Body of pancreas (tissue), 4 donors: ENCODE measurements at regions not wholly inside any gene's neighbourhood (a gene's known extent, or its start where the extent isn't known, plus 50 kb on each side); places are given as distances from the start of the nearest gene placed in this dataset.

Experiments used
- ATAC-seq: fragments of 150-250 bp; one replicate; pipeline ENCODE4 v1.9.1; 2016
- DNase-seq, 4 donors: peaks; one replicate each; pipeline ENCODE4 v3.0.0-alpha.2; 2019
- H3K27ac ChIP-seq, 4 donors: fragments of 200-600 bp; sonication (generic); 1 replicate in 3 of 4; 2 replicates in 1 of 4; pipeline versions ENCODE4 v1.5.1 to v1.6.1; 2016 to 2019; ENCODE audit warnings: mild to moderate bottlenecking in 1 of 4, mixed read lengths in 1 of 4, moderate library complexity in 1 of 4
- H3K27me3 ChIP-seq, 2 donors: fragments of 200-600 bp; sonication (generic); one replicate each; pipeline ENCODE4 v1.6.0; 2016; ENCODE audit warnings: mild to moderate bottlenecking in 1 of 2
- H3K36me3 ChIP-seq, 2 donors: fragments of 200-600 bp; sonication (generic); replicated peaks in 1 of 2; 2 replicates each; pipeline ENCODE4 v1.5.1; 2016; ENCODE audit warnings: low read depth in 2 of 2; ENCODE audit not compliant: insufficient read depth in 1 of 2
- H3K4me1 ChIP-seq: fragments of 200-600 bp; sonication (generic); one replicate; pipeline ENCODE4 v1.6.0; 2016
- H3K4me3 ChIP-seq, 2 donors: fragments of 200-600 bp; sonication (generic); 1 replicate in 1 of 2; 2 replicates in 1 of 2; pipeline ENCODE4 v1.5.1; 2016 to 2019
- H3K9me3 ChIP-seq, 3 donors: fragments of 200-600 bp; sonication (generic); 1 replicate in 2 of 3; 2 replicates in 1 of 3; pipeline ENCODE4 v1.5.1; 2016
- POLR2A ChIP-seq, 3 donors: fragments of 450-650 bp; IDR thresholded peaks; one replicate each; pipeline ENCODE4 v1.6.1; 2016; ENCODE audit warnings: antibody characterized with exemption in 3 of 3, mild to moderate bottlenecking in 2 of 3
- WGBS, 2 donors: methylation state at CpG; one replicate each; pipeline ENCODE4 v1.1.5; 2017; 5-methylcytosine and 5-hydroxymethylcytosine counted together
- intact Hi-C: fragments of 100-400 bp; cut with DNase I; formaldehyde crosslinking; loops from one replicate; pipeline ENCODE4 v1.15.1; 2023
- TF ChIP-seq, protein P1 (sequence below), 7 experiments: fragments of 450-650 bp in 4 of 7; fragments of 200-600 bp in 3 of 7; sonication (generic) in 3 of 7; IDR thresholded peaks; one replicate each; pipeline ENCODE4 v1.5.1; 2016 to 2019; ENCODE audit warnings: antibody characterized with exemption in 7 of 7

DNA sequence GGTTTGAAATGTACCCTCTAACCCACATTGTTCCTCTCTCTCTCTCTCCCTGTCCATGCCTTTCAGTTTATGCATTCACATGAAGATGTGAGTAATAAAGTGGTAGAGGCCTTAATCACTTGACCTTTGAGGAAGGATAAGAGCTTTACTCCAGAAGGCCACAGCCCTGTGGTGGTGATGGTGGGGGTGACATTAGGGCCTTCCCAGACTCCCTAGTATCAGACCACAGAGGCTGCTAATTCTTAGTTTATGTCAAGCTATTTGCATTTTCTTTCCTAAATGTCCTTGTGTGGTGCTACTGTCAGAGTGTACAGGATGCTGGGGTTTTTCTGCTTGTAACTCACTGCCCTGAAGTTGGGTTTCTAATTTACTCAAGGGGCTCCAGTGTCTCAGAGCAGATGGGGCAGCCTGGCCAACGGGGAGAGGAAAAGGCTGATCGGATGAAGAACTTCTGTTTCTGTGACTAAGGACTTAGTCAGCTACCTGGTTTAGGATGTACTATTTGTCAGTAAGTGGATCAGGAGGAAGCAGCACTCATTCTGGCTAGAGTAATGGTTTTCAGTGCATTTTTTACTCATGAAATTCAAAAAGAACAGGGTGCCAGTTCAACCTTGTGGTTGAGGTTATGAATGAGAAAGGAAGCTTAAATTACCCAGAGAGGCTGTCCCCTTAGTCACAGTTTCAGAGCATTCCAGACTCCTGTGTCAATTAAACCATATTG is 509.6 kb upstream of the DIPK2B start:
- WGBS, 2 donors: 42 to 54% methylated on average over 2 of the region's 2 CpGs
- Histone ChIP-seq H3K27me3 (no peaks in the 10 kb centered on the region), H3K4me1 (no peaks in the 10 kb centered on the region), H3K4me3 (no peak overlapping the region), H3K36me3 (no peaks in the 10 kb centered on the region), H3K9me3 (no peaks in the 10 kb centered on the region), H3K27ac (no peak overlapping the region)
- ATAC-seq (no peak), DNase-seq (no peak)
- TF ChIP-seq, protein P1, sequence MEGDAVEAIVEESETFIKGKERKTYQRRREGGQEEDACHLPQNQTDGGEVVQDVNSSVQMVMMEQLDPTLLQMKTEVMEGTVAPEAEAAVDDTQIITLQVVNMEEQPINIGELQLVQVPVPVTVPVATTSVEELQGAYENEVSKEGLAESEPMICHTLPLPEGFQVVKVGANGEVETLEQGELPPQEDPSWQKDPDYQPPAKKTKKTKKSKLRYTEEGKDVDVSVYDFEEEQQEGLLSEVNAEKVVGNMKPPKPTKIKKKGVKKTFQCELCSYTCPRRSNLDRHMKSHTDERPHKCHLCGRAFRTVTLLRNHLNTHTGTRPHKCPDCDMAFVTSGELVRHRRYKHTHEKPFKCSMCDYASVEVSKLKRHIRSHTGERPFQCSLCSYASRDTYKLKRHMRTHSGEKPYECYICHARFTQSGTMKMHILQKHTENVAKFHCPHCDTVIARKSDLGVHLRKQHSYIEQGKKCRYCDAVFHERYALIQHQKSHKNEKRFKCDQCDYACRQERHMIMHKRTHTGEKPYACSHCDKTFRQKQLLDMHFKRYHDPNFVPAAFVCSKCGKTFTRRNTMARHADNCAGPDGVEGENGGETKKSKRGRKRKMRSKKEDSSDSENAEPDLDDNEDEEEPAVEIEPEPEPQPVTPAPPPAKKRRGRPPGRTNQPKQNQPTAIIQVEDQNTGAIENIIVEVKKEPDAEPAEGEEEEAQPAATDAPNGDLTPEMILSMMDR (IDR thresholded peaks at IDR 0.05): no peak
- TF ChIP-seq POLR2A (IDR thresholded peaks at IDR 0.05): no peak
- intact Hi-C loops: no loop called here

GRCh38 chrX:45709381-45709780 is 508.7 kb upstream of the DIPK2B start:
- no peaks in the 10 kb centered on the region for H3K4me1 ChIP-seq
- ATAC-seq (no peak), DNase-seq (no peak)
- no peaks in the 10 kb centered on the region for H3K36me3 ChIP-seq
- intact Hi-C loops: no loop called here
- TF ChIP-seq, protein P1 (IDR thresholded peaks at IDR 0.05): no peak
- no peak for TF ChIP-seq POLR2A (IDR thresholded peaks at IDR 0.05)
- H3K9me3 ChIP-seq: no peaks in the 10 kb centered on the region
- H3K27me3 ChIP-seq: no peaks in the 10 kb centered on the region
- no peak overlapping the region for H3K4me3 ChIP-seq
- H3K27ac ChIP-seq: no peak overlapping the region
- 82 to 92% methylated on average over 1 of the region's 1 CpG for WGBS, 2 donors

DNA sequence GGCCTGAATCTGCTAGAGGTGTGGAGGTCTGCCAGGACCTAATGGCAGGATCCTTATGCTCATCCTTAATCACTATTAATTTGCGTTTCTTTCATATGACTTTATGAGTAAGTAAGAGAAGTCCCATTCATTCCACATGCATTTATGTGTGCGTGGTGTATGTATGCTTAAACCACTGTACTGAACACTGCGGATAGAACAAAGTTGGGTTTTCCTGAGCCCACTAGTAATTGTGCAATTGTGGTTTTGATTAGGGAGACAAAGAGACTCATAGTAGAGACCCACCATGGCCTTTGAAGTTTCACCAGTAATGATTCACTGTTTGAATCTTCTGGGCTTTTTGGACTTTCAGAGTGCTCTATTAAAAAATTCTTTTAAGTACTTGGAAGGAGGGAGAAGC is 498.5 kb upstream of the DIPK2B start:
- intact Hi-C loops: no loop called here
- Histone ChIP-seq H3K4me1 (no peaks in the 10 kb centered on the region), H3K9me3 (no peaks in the 10 kb centered on the region), H3K4me3 (no peak overlapping the region), H3K27ac (no peak overlapping the region), H3K27me3 (no peaks in the 10 kb centered on the region), H3K36me3 (no peaks in the 10 kb centered on the region)
- TF ChIP-seq POLR2A (IDR thresholded peaks at IDR 0.05): no peak
- TF ChIP-seq, protein P1 (IDR thresholded peaks at IDR 0.05): no peak
- WGBS, 2 donors: 75 to 83% methylated on average over 3 of the region's 3 CpGs
- DNase-seq (no peak), ATAC-seq (no peak)

GRCh38 chrX:45697591-45697990 is 496.9 kb upstream of the DIPK2B start:
- ATAC-seq (no peak), DNase-seq (no peak)
- whole genome bisulfite sequencing, 2 donors: 70 to 74% methylated on average over 7 of the region's 7 CpGs
- H3K27me3 ChIP-seq: no peaks in the 10 kb centered on the region
- intact Hi-C loops: no loop called here
- TF ChIP-seq, protein P1 (IDR thresholded peaks at IDR 0.05): no peak
- TF ChIP-seq POLR2A (IDR thresholded peaks at IDR 0.05): no peak
- no peak overlapping the region for H3K4me3 ChIP-seq
- no peaks in the 10 kb centered on the region for H3K36me3 ChIP-seq
- H3K27ac ChIP-seq: no peak overlapping the region
- no peaks in the 10 kb centered on the region for H3K4me1 ChIP-seq
- no peaks in the 10 kb centered on the region for H3K9me3 ChIP-seq

- Histone ChIP-seq H3K27ac (no peak overlapping the region), H3K4me1 (no peaks in the 10 kb centered on the region), H3K4me3 (no peak overlapping the region), H3K9me3 (no peaks in the 10 kb centered on the region), H3K27me3 (no peaks in the 10 kb centered on the region), H3K36me3 (no peaks in the 10 kb centered on the region)
- 83% methylated on average over 2 of the region's 2 CpGs for WGBS, 2 donors
- no peak for ATAC-seq
- TF ChIP-seq POLR2A (IDR thresholded peaks at IDR 0.05): no peak
- TF ChIP-seq, protein P1 (IDR thresholded peaks at IDR 0.05): no peak
- DNase-seq: no peak
- intact Hi-C loops: no loop called here
Observed at GRCh38 chrX:45696736-45697135, 496.1 kb upstream of the DIPK2B start.
